Neural progenitor cell (in vitro differentiated cells): ENCODE measurements at regions not wholly inside any gene's neighbourhood (a gene's known extent, or its start where the extent isn't known, plus 50 kb on each side); places are given as distances from the start of the nearest gene placed in this dataset.

Experiments
- DNase-seq: peaks from one replicate; pipeline ENCODE4 v3.0.0-alpha.2; 2016; ENCODE audit warnings: low spot score
- H2AFZ ChIP-seq: fragments of 200-600 bp; sonication (generic); replicated peaks from 2 replicates; pipeline ENCODE4 v1.6.1; 2016; ENCODE audit warnings: antibody characterized with exemption
- H3F3A ChIP-seq: fragments of 200-600 bp; sonication (generic); 2 replicates; pipeline ENCODE4 v1.6.1; 2016; ENCODE audit warnings: antibody characterized with exemption, low read depth
- H3K27ac ChIP-seq: fragments of 200-600 bp; sonication (generic); 2 replicates; pipeline ENCODE4 v1.5.1; 2016; ENCODE audit warnings: mild to moderate bottlenecking
- H3K27me3 ChIP-seq: fragments of 200-600 bp; sonication (generic); 2 replicates; pipeline ENCODE4 v1.6.1; 2016; ENCODE audit warnings: mild to moderate bottlenecking, moderate library complexity
- H3K36me3 ChIP-seq: fragments of 200-600 bp; sonication (generic); 2 replicates; pipeline ENCODE4 v1.5.1; 2016
- H3K4me1 ChIP-seq: fragments of 200-600 bp; sonication (generic); 2 replicates; pipeline ENCODE4 v1.6.1; 2016; ENCODE audit warnings: mixed run types
- H3K4me2 ChIP-seq: fragments of 200-600 bp; sonication (generic); 2 replicates; pipeline ENCODE4 v1.6.1; 2016
- H3K4me3 ChIP-seq: fragments of 200-600 bp; sonication (generic); 2 replicates; pipeline ENCODE4 v1.5.1; 2016
- H3K79me2 ChIP-seq: fragments of 200-600 bp; sonication (generic); 2 replicates; pipeline ENCODE4 v1.6.1; 2016; ENCODE audit warnings: low read depth
- H3K9ac ChIP-seq: fragments of 200-600 bp; sonication (generic); 2 replicates; pipeline ENCODE4 v1.6.1; 2016
- H3K9me3 ChIP-seq: fragments of 200-600 bp; sonication (generic); 2 replicates; pipeline ENCODE4 v1.5.1; 2016; ENCODE audit warnings: low read depth
- H4K20me1 ChIP-seq: fragments of 200-600 bp; sonication (generic); 2 replicates; pipeline ENCODE4 v1.6.1; 2016; ENCODE audit warnings: low read depth
- H3K27ac Mint-ChIP-seq: 3 replicates; pipeline ENCODE4 v1.8.0; 2021; ENCODE audit warnings: mixed read lengths
- H3K27me3 Mint-ChIP-seq: 2 replicates; pipeline ENCODE4 v1.8.0; 2022; ENCODE audit warnings: low read depth, mild to moderate bottlenecking, inconsistent platforms, moderate library complexity, mixed read lengths; ENCODE audit not compliant: insufficient read depth
- H3K36me3 Mint-ChIP-seq: 3 replicates; pipeline ENCODE4 v1.8.0; 2021; ENCODE audit warnings: mixed read lengths
- H3K4me1 Mint-ChIP-seq: 3 replicates; pipeline ENCODE4 v1.8.0; 2021; ENCODE audit warnings: mixed read lengths
- H3K4me3 Mint-ChIP-seq: 3 replicates; pipeline ENCODE4 v1.8.0; 2021; ENCODE audit warnings: mild to moderate bottlenecking, moderate library complexity, mixed read lengths
- H3K9me3 Mint-ChIP-seq: 3 replicates; pipeline ENCODE4 v1.8.0; 2020; ENCODE audit warnings: mixed read lengths
- EZH2 ChIP-seq: fragments of 200-600 bp; sonication (generic); IDR thresholded peaks from 2 replicates; pipeline ENCODE4 v1.6.1; 2017; ENCODE audit warnings: antibody characterized with exemption, mild to moderate bottlenecking, moderate library complexity
- EZH2phosphoT487 ChIP-seq: fragments of 200-600 bp; sonication (generic); IDR thresholded peaks from 2 replicates; pipeline ENCODE4 v1.6.1; 2017; ENCODE audit warnings: antibody characterized with exemption
- TF ChIP-seq, protein P1 (sequence below): fragments of 200-600 bp; sonication (generic); IDR thresholded peaks from 2 replicates; pipeline ENCODE4 v1.5.1; 2017; ENCODE audit warnings: antibody characterized with exemption, mild to moderate bottlenecking

DNA sequence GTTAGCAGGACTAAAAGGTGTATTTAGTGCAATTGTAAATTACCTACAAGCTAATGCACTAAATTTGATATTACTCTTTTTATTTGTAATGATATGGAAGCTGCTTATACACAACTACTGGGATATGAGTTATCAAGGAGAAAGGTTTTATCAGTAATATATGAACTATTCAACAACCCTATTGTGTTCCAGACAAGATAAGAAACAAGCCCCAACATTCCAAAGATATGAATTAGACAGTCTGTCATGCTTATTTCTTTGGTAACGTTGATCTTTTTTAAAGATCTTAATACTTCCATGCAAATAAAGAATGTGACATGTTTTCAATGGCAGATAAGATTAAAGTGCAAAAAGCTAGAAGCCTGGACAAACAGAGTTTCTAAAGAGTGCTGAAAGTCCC, 314.0 kb upstream of the THBS1 start:
- Histone ChIP-seq H3K27me3 (no peaks in the 10 kb centered on the region), H3K4me2 (no peak overlapping the region), H3K4me3 (no peak overlapping the region), H3F3A (no peaks in the 10 kb centered on the region), H3K9ac (no peak overlapping the region), H2AFZ (no peak overlapping the region), H3K9me3 (no peaks in the 10 kb centered on the region), H3K4me1 (no peaks in the 10 kb centered on the region), H3K79me2 (no peaks in the 10 kb centered on the region), H4K20me1 (no peaks in the 10 kb centered on the region), H3K27ac (no peak overlapping the region), H3K36me3 (no peaks in the 10 kb centered on the region)
- Mint-ChIP-seq H3K4me1 (no peaks in the 10 kb centered on the region), H3K27me3 (peaks cover 2% of the 10 kb centered on the region), H3K9me3 (no peaks in the 10 kb centered on the region), H3K4me3 (no peak overlapping the region), H3K36me3 (no peaks in the 10 kb centered on the region), H3K27ac (no peak overlapping the region)
- DNase-seq, result no peak
- TF ChIP-seq EZH2phosphoT487, result no peak
- TF ChIP-seq EZH2, result no peak
- TF ChIP-seq, protein P1, sequence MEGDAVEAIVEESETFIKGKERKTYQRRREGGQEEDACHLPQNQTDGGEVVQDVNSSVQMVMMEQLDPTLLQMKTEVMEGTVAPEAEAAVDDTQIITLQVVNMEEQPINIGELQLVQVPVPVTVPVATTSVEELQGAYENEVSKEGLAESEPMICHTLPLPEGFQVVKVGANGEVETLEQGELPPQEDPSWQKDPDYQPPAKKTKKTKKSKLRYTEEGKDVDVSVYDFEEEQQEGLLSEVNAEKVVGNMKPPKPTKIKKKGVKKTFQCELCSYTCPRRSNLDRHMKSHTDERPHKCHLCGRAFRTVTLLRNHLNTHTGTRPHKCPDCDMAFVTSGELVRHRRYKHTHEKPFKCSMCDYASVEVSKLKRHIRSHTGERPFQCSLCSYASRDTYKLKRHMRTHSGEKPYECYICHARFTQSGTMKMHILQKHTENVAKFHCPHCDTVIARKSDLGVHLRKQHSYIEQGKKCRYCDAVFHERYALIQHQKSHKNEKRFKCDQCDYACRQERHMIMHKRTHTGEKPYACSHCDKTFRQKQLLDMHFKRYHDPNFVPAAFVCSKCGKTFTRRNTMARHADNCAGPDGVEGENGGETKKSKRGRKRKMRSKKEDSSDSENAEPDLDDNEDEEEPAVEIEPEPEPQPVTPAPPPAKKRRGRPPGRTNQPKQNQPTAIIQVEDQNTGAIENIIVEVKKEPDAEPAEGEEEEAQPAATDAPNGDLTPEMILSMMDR, result no peak

- Mint-ChIP-seq H3K27me3 (peaks cover 2% of the 10 kb centered on the region), H3K36me3 (no peaks in the 10 kb centered on the region), H3K4me3 (no peak overlapping the region), H3K9me3 (no peaks in the 10 kb centered on the region), H3K4me1 (no peaks in the 10 kb centered on the region), H3K27ac (no peak overlapping the region)
- no peak overlapping the region for H3K4me2 ChIP-seq
- no peak for DNase-seq
- no peaks in the 10 kb centered on the region for H3K27me3 ChIP-seq
- no peak overlapping the region for H3K27ac ChIP-seq
- no peaks in the 10 kb centered on the region for H3F3A ChIP-seq
- no peak overlapping the region for H3K4me3 ChIP-seq
- no peaks in the 10 kb centered on the region for H3K36me3 ChIP-seq
- no peaks in the 10 kb centered on the region for H3K79me2 ChIP-seq
- no peaks in the 10 kb centered on the region for H3K9me3 ChIP-seq
- H2AFZ ChIP-seq, result no peak overlapping the region
- TF ChIP-seq EZH2 (no peak), EZH2phosphoT487 (no peak)
- TF ChIP-seq, protein P1, result no peak
- no peaks in the 10 kb centered on the region for H3K4me1 ChIP-seq
- H4K20me1 ChIP-seq, result no peaks in the 10 kb centered on the region
- H3K9ac ChIP-seq, result no peak overlapping the region
These were observed 313.2 kb upstream of the THBS1 start for GRCh38 chr15:39267685-39268084.

DNA sequence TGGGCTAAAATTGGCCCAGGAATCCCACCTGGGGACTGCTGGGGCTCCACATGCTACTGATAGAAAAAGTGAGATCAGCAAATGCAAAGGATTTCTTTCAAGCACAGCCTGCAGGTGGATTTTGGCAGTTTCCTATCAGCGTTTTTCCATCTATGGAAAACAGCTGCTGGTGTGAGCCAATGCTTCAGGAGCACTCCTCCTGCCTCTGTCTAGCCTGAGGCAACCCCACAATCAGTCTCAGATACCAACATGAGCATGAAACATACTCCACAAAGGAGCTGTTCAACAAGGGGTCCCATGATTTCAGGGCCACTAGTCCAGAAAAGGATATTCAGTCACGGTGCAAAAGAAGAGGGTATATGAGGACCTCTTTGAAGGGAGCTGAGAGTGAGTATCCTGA, 311.5 kb upstream of the THBS1 start:
- Histone ChIP-seq H3K27me3 (no peaks in the 10 kb centered on the region), H3K79me2 (no peaks in the 10 kb centered on the region), H4K20me1 (no peaks in the 10 kb centered on the region), H3F3A (no peaks in the 10 kb centered on the region), H3K4me3 (no peak overlapping the region), H3K9me3 (no peaks in the 10 kb centered on the region), H3K4me2 (no peak overlapping the region), H3K27ac (no peak overlapping the region), H3K4me1 (no peaks in the 10 kb centered on the region), H3K9ac (no peak overlapping the region), H2AFZ (no peak overlapping the region), H3K36me3 (no peaks in the 10 kb centered on the region)
- Mint-ChIP-seq H3K9me3 (no peaks in the 10 kb centered on the region), H3K27ac (no peak overlapping the region), H3K4me3 (no peak overlapping the region), H3K4me1 (no peaks in the 10 kb centered on the region), H3K36me3 (no peaks in the 10 kb centered on the region), H3K27me3 (peaks cover 2% of the 10 kb centered on the region)
- no peak for TF ChIP-seq EZH2phosphoT487
- TF ChIP-seq, protein P1, result no peak
- no peak for TF ChIP-seq EZH2
- no peak for DNase-seq

DNA sequence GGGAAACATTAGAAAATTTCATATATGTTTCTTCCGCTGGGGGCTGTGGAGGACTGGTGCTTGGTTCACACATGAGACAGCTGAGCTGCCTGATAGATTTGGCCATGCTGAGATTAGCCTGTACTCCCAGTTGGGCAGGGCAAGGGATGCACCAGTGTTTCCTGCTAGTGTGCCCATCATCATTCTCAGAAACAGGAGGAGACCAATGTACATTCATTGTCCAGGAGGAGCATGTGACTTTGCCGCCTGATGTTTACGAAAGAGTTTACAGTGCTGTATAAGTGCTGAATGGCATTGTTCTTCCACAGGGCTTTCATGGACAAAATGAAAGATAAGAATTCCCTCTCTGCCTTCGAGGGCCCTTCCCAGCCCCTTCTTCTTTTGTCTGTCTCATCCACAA, 311.1 kb upstream of the THBS1 start:
- Mint-ChIP-seq H3K4me3 (no peak overlapping the region), H3K27me3 (peaks cover 2% of the 10 kb centered on the region), H3K9me3 (no peaks in the 10 kb centered on the region), H3K4me1 (no peaks in the 10 kb centered on the region), H3K27ac (no peak overlapping the region), H3K36me3 (no peaks in the 10 kb centered on the region)
- DNase-seq, result no peak
- Histone ChIP-seq H4K20me1 (no peaks in the 10 kb centered on the region), H3F3A (no peaks in the 10 kb centered on the region), H3K4me3 (no peak overlapping the region), H3K36me3 (no peaks in the 10 kb centered on the region), H3K4me2 (no peak overlapping the region), H3K79me2 (no peaks in the 10 kb centered on the region), H3K27ac (no peak overlapping the region), H3K4me1 (no peaks in the 10 kb centered on the region), H3K27me3 (no peaks in the 10 kb centered on the region), H2AFZ (no peak overlapping the region), H3K9me3 (no peaks in the 10 kb centered on the region), H3K9ac (no peak overlapping the region)
- TF ChIP-seq EZH2phosphoT487, result no peak
- TF ChIP-seq, protein P1, result no peak
- no peak for TF ChIP-seq EZH2
